DMS53 treated with DMSO at 0.1 percent for 48 hours (cell line): ENCODE measurements at regions not wholly inside any gene's neighbourhood (a gene's known extent, or its start where the extent isn't known, plus 50 kb on each side); places are given as distances from the start of the nearest gene placed in this dataset.
A peak's percentile ranks its signal among the peaks of the same experiment; 100 is the strongest.

Source experiments
- DNase-seq: peaks from one replicate; lab custom pipeline; 2025; ENCODE audit not compliant: unreplicated experiment; lab: John Stamatoyannopoulos, UW

- DNase-seq: no peak
Observed at GRCh38 chr1:83109692-83110091, 889.2 kb downstream of the TTLL7 start.

GRCh38 chr1:83104558-83104957 lies 894.4 kb downstream of the TTLL7 start:
- no peak for DNase-seq

GRCh38 chr1:83103341-83103740 lies 895.6 kb downstream of the TTLL7 start:
- no peak for DNase-seq

DNA sequence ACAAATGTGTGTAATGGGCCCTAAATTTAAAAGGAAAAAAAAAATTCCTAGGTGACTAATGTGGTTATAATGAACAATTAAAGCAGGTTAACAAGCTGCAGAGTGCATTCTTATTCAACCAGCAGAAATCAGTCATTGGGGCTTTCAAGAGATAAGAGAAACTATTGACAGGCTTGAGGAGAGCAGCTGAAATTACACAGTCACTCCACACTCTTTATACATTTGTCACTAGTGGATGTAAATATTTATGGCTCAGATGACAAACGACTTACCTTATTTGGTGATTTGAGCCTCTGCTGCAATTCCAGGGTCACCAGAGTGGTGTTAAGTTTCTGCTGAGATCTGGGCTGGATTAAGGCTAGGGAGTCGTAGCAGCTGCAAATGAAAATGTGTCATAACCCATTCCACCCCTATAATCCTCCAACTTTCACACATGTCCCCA lies 896.3 kb downstream of the TTLL7 start:
- DNase-seq: peak; percentile 99

- no peak for DNase-seq
Observed at GRCh38 chr1:83101406-83101805, 897.5 kb downstream of the TTLL7 start.

GRCh38 chr1:83100133-83100532 lies 898.8 kb downstream of the TTLL7 start:
- no peak for DNase-seq

DNA sequence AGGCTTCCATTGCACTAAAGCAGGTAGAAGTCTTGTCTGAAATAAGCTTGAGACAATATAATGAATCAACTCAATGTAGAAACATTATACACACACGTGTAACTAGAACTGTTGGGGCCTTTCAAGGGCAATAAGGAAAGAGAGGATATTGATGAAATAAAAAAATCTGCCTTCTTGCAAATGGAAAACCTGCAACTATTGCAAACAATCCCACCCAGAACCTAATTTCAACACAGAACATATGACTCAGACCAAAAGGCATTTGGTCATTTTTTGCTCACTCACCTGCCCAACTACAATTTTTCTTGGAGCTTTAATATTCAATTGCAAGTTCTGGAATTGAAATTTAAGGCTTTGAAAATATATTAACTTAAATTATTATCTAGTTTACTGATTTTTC lies 900.1 kb downstream of the TTLL7 start:
- no peak for DNase-seq

DNA sequence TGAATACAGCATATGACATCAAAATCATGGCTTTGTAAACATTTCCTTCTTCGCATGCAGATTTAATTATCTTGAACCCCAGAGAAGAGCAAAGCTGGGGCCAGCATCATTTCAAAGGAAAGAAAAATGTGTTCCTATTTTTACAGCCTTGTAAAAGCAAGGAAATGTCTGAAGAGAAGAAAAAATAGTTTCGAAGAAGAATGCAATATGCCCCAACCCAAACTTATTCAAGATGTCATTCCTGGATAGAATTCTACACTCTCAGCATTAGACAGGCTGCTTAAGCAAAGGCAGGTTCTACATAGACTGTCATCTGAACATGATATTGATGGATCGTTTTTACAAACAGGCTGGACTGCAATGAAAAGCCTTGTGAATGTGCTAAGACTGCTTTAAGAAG lies 900.8 kb downstream of the TTLL7 start:
- no peak for DNase-seq

DNA sequence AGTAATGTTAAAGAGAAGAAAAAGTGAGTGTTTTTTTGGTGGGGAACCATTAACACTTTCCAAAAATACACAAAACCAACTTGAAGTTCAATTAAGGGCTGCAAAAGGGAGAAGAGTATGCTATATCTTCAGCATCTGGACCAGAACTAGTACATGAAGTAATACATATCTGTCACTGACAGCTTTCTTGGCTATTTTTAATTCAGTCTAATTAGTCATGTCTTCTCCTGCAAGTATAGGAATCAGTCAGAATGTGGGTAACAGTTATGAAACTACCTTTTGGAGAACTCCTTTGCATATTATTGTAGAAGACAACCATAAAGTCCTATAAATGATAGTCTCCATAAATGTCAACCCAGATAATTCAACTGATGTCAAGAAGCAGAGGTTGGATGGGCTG lies 901.2 kb downstream of the TTLL7 start:
- no peak for DNase-seq

GRCh38 chr1:83095570-83095969 lies 903.4 kb downstream of the TTLL7 start:
- DNase-seq: no peak

- no peak for DNase-seq
Observed at GRCh38 chr1:83090195-83090594, 908.7 kb downstream of the TTLL7 start.

- DNase-seq: no peak
Observed at GRCh38 chr1:83087851-83088250, 911.1 kb downstream of the TTLL7 start.

GRCh38 chr1:83086986-83087512 lies 911.9 kb downstream of the TTLL7 start:
- no peak for DNase-seq

GRCh38 chr1:83086346-83086745 lies 912.6 kb downstream of the TTLL7 start:
- no peak for DNase-seq

DNA sequence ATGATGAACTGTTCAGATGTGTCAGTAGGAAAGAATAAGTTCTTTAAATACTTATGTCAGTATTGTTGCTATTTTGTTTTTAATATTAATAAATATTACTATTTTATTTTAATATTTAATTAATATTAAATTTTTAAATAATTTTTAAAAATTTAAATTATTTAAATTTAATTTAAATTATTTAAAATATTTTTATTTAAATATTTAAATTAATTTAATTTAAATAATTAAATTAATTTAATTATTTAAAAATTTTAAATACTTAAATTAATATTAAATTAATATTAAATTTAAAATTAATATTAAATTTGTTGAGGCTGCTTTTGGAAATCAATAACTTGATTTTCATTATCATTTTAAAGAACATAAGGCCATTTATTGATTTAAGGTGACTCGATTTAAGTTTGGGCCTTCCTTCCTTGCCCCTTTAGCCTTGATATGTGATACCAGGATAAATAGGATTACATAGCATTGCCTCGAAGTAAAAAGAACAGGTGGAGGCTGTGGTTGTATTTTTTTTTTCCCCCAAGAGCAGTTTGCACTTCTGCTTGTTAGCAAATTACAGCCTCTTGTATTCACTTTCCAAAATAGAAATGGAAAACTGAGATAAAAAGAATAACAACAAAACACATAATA lies 915.2 kb downstream of the TTLL7 start:
- DNase-seq: no peak

DNA sequence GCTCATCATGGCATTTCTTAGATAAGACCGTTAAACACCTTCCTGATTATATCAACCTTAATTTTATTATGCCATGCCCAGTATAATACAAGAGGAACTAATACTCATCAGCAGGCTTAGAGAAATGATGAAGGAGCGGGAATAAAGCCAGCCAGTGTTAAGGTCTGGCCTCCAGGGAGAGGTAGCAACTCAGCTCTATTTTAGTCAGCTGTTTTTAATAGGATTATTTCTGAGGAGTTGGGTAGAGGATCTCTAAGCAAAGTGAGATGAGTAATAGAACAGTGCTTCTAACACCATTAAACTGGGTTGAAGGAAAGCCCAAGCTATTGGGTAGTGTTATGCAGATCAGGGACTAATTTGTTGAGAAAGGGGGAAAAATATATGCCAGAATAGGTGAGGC lies 921.5 kb downstream of the TTLL7 start:
- DNase-seq: no peak

DNA sequence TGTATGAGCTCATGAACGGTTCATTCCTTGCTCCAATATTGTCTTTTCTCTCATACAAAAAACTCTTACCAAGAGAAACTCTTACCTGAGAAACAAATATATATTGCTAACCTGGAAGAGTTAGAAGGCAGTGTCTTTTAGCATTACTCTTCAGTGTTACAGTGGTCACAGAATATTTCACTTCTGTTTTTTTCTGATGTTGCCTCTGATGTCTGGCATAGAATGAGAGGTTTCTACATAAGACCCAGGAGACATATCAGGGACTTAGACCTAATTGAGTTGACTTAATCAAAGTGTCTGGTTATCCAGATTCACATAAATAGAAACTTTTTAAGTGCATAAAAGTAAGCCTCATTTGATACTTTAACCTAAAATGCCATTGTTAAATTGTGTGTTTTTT lies 923.8 kb downstream of the TTLL7 start:
- no peak for DNase-seq

DNA sequence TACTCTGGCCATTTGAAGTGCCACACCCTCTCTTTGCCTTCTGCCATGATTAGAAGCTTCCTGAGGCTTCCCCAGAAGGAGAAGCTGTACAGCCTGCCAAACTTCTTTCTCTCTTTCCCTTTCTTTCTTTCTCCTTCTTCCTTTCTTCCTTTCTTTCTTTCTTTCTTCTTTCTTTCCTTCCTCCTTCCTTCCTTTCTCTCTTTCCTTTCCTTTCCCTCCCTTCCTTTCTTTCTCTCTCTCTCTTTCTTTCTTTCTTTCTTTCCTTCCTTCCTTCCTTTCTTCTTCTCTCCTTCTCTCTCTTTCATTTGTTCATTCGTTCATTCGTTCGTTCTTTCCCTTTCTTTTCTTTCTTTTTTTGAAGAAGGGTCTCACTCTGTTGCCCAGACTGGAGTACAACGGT lies 931.0 kb downstream of the TTLL7 start:
- no peak for DNase-seq

DNA sequence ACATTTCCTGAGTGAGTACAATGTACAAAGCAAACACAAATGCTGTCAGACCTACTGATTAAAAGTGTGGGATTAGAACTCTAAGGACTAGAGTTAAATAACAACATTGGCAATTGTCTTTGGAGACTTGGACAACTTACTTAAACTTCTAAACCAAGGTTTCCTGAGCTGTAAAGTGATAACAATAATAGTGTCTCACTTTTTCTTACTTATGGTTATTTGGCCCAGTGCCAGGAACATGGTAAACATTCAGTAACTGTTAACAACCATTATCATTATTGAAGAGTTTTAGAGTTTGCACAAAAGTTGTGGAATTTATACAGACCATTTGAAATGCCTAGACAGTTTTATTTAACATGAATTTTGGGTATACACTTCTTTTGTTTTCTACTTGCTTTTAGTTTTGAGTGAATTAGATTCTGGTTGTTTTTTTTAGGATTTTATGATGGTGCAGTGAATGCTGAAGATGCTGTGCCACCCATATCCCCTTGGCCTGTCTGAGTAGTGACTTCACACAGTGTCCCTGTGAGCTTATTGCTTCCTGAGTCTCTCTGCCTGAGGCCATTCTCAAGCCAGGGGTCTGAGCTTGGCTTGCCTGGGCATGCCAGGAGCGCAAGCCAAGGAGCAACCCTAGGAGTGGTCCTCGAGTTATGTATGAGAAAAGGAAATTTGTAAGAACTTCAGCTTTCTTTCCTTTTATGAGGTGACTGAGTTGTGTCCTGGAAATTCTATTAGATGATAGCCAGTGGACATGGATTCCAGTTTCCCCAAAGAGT lies 932.8 kb downstream of the TTLL7 start:
- DNase-seq: no peak

GRCh38 chr1:83064589-83065242 lies 934.2 kb downstream of the TTLL7 start:
- DNase-seq: peak; percentile 16

- no peak for DNase-seq
Observed at GRCh38 chr1:83060651-83061390, 938.1 kb downstream of the TTLL7 start.
